Neuronal stem cell (in vitro differentiated cells): ENCODE measurements at regions not wholly inside any gene's neighbourhood (a gene's known extent, or its start where the extent isn't known, plus 50 kb on each side); places are given as distances from the start of the nearest gene placed in this dataset.

Experiments
- DNase-seq: peaks from one replicate; pipeline ENCODE4 v3.0.0-alpha.2; 2013; ENCODE audit warnings: low spot score
- H2AFZ ChIP-seq: one replicate; pipeline ENCODE4 v1.6.1; 2013; ENCODE audit warnings: mild to moderate bottlenecking, low read length, inconsistent platforms
- H2AK5ac ChIP-seq: 2 replicates; pipeline ENCODE4 v1.6.1; 2013; ENCODE audit warnings: low read depth, mild to moderate bottlenecking, inconsistent platforms, low read length, moderate library complexity, mixed read lengths
- H2BK120ac ChIP-seq: 2 replicates; pipeline ENCODE4 v1.6.1; 2013; ENCODE audit warnings: low read depth, mild to moderate bottlenecking, inconsistent platforms, low read length, moderate library complexity, mixed read lengths
- H2BK12ac ChIP-seq: one replicate; pipeline ENCODE4 v1.6.1; 2013; ENCODE audit warnings: low read length, inconsistent platforms
- H2BK15ac ChIP-seq: 2 replicates; pipeline ENCODE4 v1.6.1; 2013; ENCODE audit warnings: mild to moderate bottlenecking, low read length, inconsistent platforms, mixed read lengths
- H2BK5ac ChIP-seq: one replicate; pipeline ENCODE4 v1.6.1; 2013; ENCODE audit warnings: inconsistent platforms, mild to moderate bottlenecking, low read length, moderate library complexity
- H3K14ac ChIP-seq: one replicate; pipeline ENCODE4 v1.6.1; 2013; ENCODE audit warnings: low read length, inconsistent platforms
- H3K18ac ChIP-seq: 2 replicates; pipeline ENCODE4 v1.6.1; 2013; ENCODE audit warnings: low read length, inconsistent platforms
- H3K23ac ChIP-seq: 2 replicates; pipeline ENCODE4 v1.6.1; 2013; ENCODE audit warnings: low read depth, mild to moderate bottlenecking, mixed read lengths, low read length, inconsistent platforms; ENCODE audit not compliant: poor library complexity
- H3K27ac ChIP-seq: replicated peaks from 3 replicates; pipeline ENCODE4 v1.5.1; 2013; ENCODE audit warnings: low read length, inconsistent platforms
- H3K27me3 ChIP-seq, 3 experiments: 2 replicates each; pipeline ENCODE4 v1.6.1; 2013; ENCODE audit warnings: low read length in 3 of 3, mild to moderate bottlenecking in 2 of 3, inconsistent platforms in 1 of 3, low read depth in 1 of 3, mixed read lengths in 1 of 3, moderate library complexity in 1 of 3; ENCODE audit not compliant: control insufficient read depth in 3 of 3, insufficient read depth in 3 of 3
- H3K36me3 ChIP-seq, 2 donors: replicated peaks in 1 of 2; 2 replicates each; pipeline ENCODE4 v1.6.1; 2013; ENCODE audit warnings: low read length in 2 of 2; ENCODE audit not compliant: control insufficient read depth in 2 of 2, insufficient read depth in 2 of 2
- H3K4ac ChIP-seq: 2 replicates; pipeline ENCODE4 v1.6.1; 2013; ENCODE audit warnings: inconsistent platforms, mild to moderate bottlenecking, low read length, moderate library complexity
- H3K4me1 ChIP-seq, 2 donors: 1 replicate in 1 of 2; 2 replicates in 1 of 2; pipeline ENCODE4 v1.6.1; 2013; ENCODE audit warnings: low read length in 2 of 2, low read depth in 1 of 2; ENCODE audit not compliant: control insufficient read depth in 2 of 2, insufficient read depth in 1 of 2
- H3K4me2 ChIP-seq: one replicate; pipeline ENCODE4 v1.6.1; 2013; ENCODE audit warnings: mild to moderate bottlenecking, low read length, inconsistent platforms; ENCODE audit not compliant: insufficient read depth, poor library complexity, severe bottlenecking
- H3K4me3 ChIP-seq, 2 donors: 2 replicates each; pipeline ENCODE4 v1.5.1; 2013; ENCODE audit warnings: low read length in 2 of 2, mild to moderate bottlenecking in 2 of 2, inconsistent platforms in 1 of 2, moderate library complexity in 1 of 2
- H3K79me1 ChIP-seq: one replicate; pipeline ENCODE4 v1.6.1; 2013; ENCODE audit warnings: low read depth, mild to moderate bottlenecking, inconsistent platforms, low read length, moderate library complexity
- H3K9ac ChIP-seq: one replicate; pipeline ENCODE4 v1.6.1; 2013; ENCODE audit warnings: mild to moderate bottlenecking, low read depth, low read length, inconsistent platforms; ENCODE audit not compliant: poor library complexity
- H3K9me3 ChIP-seq, 2 donors: replicated peaks in 1 of 2; 2 replicates each; pipeline versions ENCODE3 to v1.6.1; 2013; ENCODE audit warnings: low read length in 2 of 2, mild to moderate bottlenecking in 2 of 2, inconsistent platforms in 1 of 2, low read depth in 1 of 2, mixed read lengths in 1 of 2, moderate library complexity in 1 of 2; ENCODE audit not compliant: control insufficient read depth in 2 of 2, insufficient read depth in 1 of 2
- H4K8ac ChIP-seq: one replicate; pipeline ENCODE4 v1.6.1; 2013; ENCODE audit warnings: low read depth, mild to moderate bottlenecking, inconsistent platforms, low read length, moderate library complexity
- H4K91ac ChIP-seq: one replicate; pipeline ENCODE4 v1.6.1; 2013; ENCODE audit warnings: low read length, low read depth, mild to moderate bottlenecking, inconsistent platforms; ENCODE audit not compliant: poor library complexity
- WGBS, 2 donors: extraction: QIAGEN DNeasy Blood & Tissue Kit; methylation state at CpG; one replicate each; pipeline ENCODE4 v1.1.7; 2013; ENCODE audit warnings: missing lambda C conversion rate in 2 of 2, mixed read lengths in 1 of 2; ENCODE audit not compliant: insufficient read length in 2 of 2, insufficient replicate concordance in 1 of 2; ENCODE audit errors: extremely low coverage in 2 of 2; 5-methylcytosine and 5-hydroxymethylcytosine counted together

GRCh38 chr1:81463936-81464837, 336.5 kb upstream of the ADGRL2 start:
- no peaks in the 10 kb centered on the region for H3K79me1 ChIP-seq
- H4K91ac ChIP-seq, result no peak overlapping the region
- no peak overlapping the region for H3K18ac ChIP-seq
- H3K36me3 ChIP-seq, result no peaks in the 10 kb centered on the region
- H3K9ac ChIP-seq, result no peak overlapping the region
- no peak for DNase-seq
- no peak overlapping the region for H3K4me2 ChIP-seq
- H2AK5ac ChIP-seq, result no peak overlapping the region
- H2BK5ac ChIP-seq, result no peak overlapping the region
- no peak overlapping the region for H2BK120ac ChIP-seq
- peaks cover 9 to 59% of the 10 kb centered on the region in 2 donors for H3K4me1 ChIP-seq
- H3K4ac ChIP-seq, result no peak overlapping the region
- peak overlapping the region; percentile 10 for H3K27ac ChIP-seq
- H2AFZ ChIP-seq, result no peak overlapping the region
- no peak overlapping the region for H3K23ac ChIP-seq
- no peaks in the 10 kb centered on the region for H3K9me3 ChIP-seq
- no peak overlapping the region for H2BK15ac ChIP-seq
- H3K14ac ChIP-seq, result no peak overlapping the region
- no peaks in the 10 kb centered on the region for H3K27me3 ChIP-seq
- H2BK12ac ChIP-seq, result no peak overlapping the region
- WGBS, 2 donors, result no CpG with 5 or more reads among the region's 8 CpGs
- no peak overlapping the region for H4K8ac ChIP-seq
- H3K4me3 ChIP-seq, result no peak overlapping the region

DNA sequence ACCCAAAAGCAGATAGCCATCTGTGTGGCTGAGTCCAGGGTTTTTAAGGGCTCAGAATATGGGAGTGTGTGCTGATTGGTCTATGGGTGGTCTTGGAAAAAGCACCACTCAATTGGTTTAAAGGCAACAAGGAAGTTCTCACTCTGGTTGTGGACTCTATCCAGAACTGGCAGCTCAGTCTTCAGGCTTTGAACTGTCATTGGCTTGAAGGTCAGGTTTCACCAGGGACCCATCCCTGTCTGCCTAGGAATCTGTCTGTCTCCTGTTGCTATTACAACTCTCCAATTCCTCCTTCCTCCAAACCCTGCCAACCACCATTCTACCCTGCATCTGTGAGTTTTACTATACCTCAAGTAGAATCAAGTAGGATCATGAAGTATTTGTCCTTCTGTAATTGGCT, 341.7 kb upstream of the ADGRL2 start:
- no peaks in the 10 kb centered on the region for H3K79me1 ChIP-seq
- no peak overlapping the region for H3K23ac ChIP-seq

GRCh38 chr1:81458186-81458585, 342.5 kb upstream of the ADGRL2 start:
- no CpG with 5 or more reads among the region's 4 CpGs for WGBS, 2 donors
- Histone ChIP-seq H2BK5ac (no peak overlapping the region), H3K9me3 (no peaks in the 10 kb centered on the region), H4K91ac (no peak overlapping the region), H3K27me3 (no peaks in the 10 kb centered on the region), H2BK12ac (no peak overlapping the region), H3K36me3 (peaks cover 0 to 7% of the 10 kb centered on the region in 2 donors), H2AK5ac (peak overlapping the region; percentile 46), H3K4me3 (no peak overlapping the region), H3K18ac (peak overlapping the region; percentile 31), H3K4me1 (peaks cover 5 to 6% of the 10 kb centered on the region in 2 donors), H3K27ac (no peak overlapping the region), H2BK15ac (peak overlapping the region; percentile 40), H3K14ac (no peak overlapping the region), H3K4me2 (no peak overlapping the region), H2AFZ (no peak overlapping the region), H3K9ac (no peak overlapping the region), H4K8ac (no peak overlapping the region), H3K79me1 (no peaks in the 10 kb centered on the region), H3K23ac (peak overlapping the region; percentile 65), H3K4ac (no peak overlapping the region), H2BK120ac (no peak overlapping the region)
- DNase-seq, result no peak

More for the DNA sequence above, 341.7 kb upstream of the ADGRL2 start:
- Histone ChIP-seq H3K27me3 (no peaks in the 10 kb centered on the region), H2AK5ac (no peak overlapping the region), H3K27ac (no peak overlapping the region), H4K8ac (no peak overlapping the region), H2BK5ac (no peak overlapping the region), H3K9me3 (no peaks in the 10 kb centered on the region), H2BK15ac (peak overlapping the region; percentile 58), H3K4me2 (no peak overlapping the region), H3K36me3 (peaks cover 0 to 7% of the 10 kb centered on the region in 2 donors), H2BK120ac (no peak overlapping the region), H3K4me1 (peaks cover 5 to 15% of the 10 kb centered on the region in 2 donors), H3K9ac (no peak overlapping the region), H3K4ac (no peak overlapping the region), H3K14ac (no peak overlapping the region), H3K18ac (no peak overlapping the region), H2BK12ac (no peak overlapping the region), H4K91ac (no peak overlapping the region), H2AFZ (no peak overlapping the region), H3K4me3 (no peak overlapping the region)
- no peak for DNase-seq

- Histone ChIP-seq H3K9ac (no peak overlapping the region), H3K14ac (no peak overlapping the region), H2AK5ac (no peak overlapping the region), H3K4me1 (peaks cover 0 to 5% of the 10 kb centered on the region in 2 donors), H3K23ac (no peak overlapping the region), H3K4me3 (no peak overlapping the region), H2BK15ac (no peak overlapping the region), H4K91ac (no peak overlapping the region), H4K8ac (no peak overlapping the region), H3K4me2 (no peak overlapping the region), H3K4ac (no peak overlapping the region), H2BK120ac (no peak overlapping the region), H2AFZ (no peak overlapping the region), H2BK5ac (no peak overlapping the region), H3K27me3 (no peaks in the 10 kb centered on the region), H2BK12ac (no peak overlapping the region), H3K27ac (no peak overlapping the region), H3K18ac (no peak overlapping the region), H3K36me3 (peaks cover 0 to 7% of the 10 kb centered on the region in 2 donors), H3K79me1 (no peaks in the 10 kb centered on the region), H3K9me3 (no peaks in the 10 kb centered on the region)
- DNase-seq, result no peak
- WGBS, 2 donors, result no CpG with 5 or more reads among the region's 4 CpGs
Measured at GRCh38 chr1:81455481-81455880, 345.3 kb upstream of the ADGRL2 start.
